Lower leg skin (tissue), 4 donors: ENCODE measurements at regions not wholly inside any gene's neighbourhood (a gene's known extent, or its start where the extent isn't known, plus 50 kb on each side); places are given as distances from the start of the nearest gene placed in this dataset.
"Not testable (repeated sequence)": the region's sequence is repeated elsewhere in the genome, so short reads cannot be mapped to it uniquely, and the experiment has no call there.

Experiments used
- DNase-seq, 2 donors: peaks; one replicate each; pipeline ENCODE4 v3.0.0-alpha.2; 2019; ENCODE audit warnings: low spot score in 2 of 2
- H3K4me3 ChIP-seq: fragments of 200-600 bp; sonication (generic); 2 replicates; pipeline ENCODE4 v1.5.1; 2017; ENCODE audit warnings: mild to moderate bottlenecking, low read depth; ENCODE audit not compliant: poor library complexity, severe bottlenecking
- POLR2A ChIP-seq, 2 donors: fragments of 450-650 bp; IDR thresholded peaks; one replicate each; pipeline ENCODE4 v1.6.1; 2016 to 2017; ENCODE audit warnings: antibody characterized with exemption in 2 of 2, mild to moderate bottlenecking in 1 of 2, moderate library complexity in 1 of 2
- WGBS, 2 donors: methylation state at CpG; one replicate each; pipeline ENCODE4 v1.1.5; 2018; 5-methylcytosine and 5-hydroxymethylcytosine counted together
- intact Hi-C: fragments of 100-400 bp; cut with DNase I; formaldehyde crosslinking; loops from one replicate; pipeline ENCODE4 v1.15.0; 2023; ENCODE audit warnings: low total_unique reads
- TF ChIP-seq, protein P1 (sequence below), 3 donors: fragments of 450-650 bp; IDR thresholded peaks; one replicate each; pipeline ENCODE4 v1.5.1; 2016; ENCODE audit warnings: antibody characterized with exemption in 3 of 3, mild to moderate bottlenecking in 3 of 3, moderate library complexity in 2 of 3

DNA sequence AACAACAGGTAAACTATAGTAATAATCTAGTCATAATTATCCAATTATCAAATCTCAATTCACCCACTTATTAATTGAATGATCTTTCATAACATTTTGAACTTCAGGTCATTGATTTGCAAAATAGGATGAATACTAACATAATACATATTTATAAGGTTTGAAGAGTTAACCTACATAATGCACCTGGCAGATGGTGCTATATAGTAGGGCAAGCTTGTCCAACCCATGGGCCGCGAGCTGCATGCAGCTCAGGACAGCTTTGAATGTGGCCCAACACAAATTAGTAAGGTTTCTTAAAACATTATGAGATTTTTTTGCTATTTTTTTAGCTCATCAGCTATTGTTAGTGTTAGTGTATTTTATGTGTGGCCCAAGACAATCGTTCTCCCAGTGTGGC lies 815.8 kb upstream of the ID2 start:
- no peak for TF ChIP-seq POLR2A (IDR thresholded peaks at IDR 0.05)
- TF ChIP-seq, protein P1, sequence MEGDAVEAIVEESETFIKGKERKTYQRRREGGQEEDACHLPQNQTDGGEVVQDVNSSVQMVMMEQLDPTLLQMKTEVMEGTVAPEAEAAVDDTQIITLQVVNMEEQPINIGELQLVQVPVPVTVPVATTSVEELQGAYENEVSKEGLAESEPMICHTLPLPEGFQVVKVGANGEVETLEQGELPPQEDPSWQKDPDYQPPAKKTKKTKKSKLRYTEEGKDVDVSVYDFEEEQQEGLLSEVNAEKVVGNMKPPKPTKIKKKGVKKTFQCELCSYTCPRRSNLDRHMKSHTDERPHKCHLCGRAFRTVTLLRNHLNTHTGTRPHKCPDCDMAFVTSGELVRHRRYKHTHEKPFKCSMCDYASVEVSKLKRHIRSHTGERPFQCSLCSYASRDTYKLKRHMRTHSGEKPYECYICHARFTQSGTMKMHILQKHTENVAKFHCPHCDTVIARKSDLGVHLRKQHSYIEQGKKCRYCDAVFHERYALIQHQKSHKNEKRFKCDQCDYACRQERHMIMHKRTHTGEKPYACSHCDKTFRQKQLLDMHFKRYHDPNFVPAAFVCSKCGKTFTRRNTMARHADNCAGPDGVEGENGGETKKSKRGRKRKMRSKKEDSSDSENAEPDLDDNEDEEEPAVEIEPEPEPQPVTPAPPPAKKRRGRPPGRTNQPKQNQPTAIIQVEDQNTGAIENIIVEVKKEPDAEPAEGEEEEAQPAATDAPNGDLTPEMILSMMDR (IDR thresholded peaks at IDR 0.05): no peak
- intact Hi-C loops: no loop called here
- 92 to 96% methylated on average over 3 of the region's 3 CpGs for WGBS, 2 donors
- H3K4me3 ChIP-seq: no peak overlapping the region
- DNase-seq: no peak

- WGBS, 2 donors: 79 to 85% methylated on average over 2 of the region's 2 CpGs
These were observed 815.0 kb upstream of the ID2 start for GRCh38 chr2:7866825-7867224.

GRCh38 chr2:7867867-7868266 lies 814.0 kb upstream of the ID2 start:
- no peak for TF ChIP-seq POLR2A (IDR thresholded peaks at IDR 0.05)
- TF ChIP-seq, protein P1 (IDR thresholded peaks at IDR 0.05): no peak
- intact Hi-C loops: no loop called here
- no peak overlapping the region for H3K4me3 ChIP-seq
- no peak for DNase-seq
- WGBS, 2 donors: 66 to 68% methylated on average over 2 of the region's 2 CpGs

More at GRCh38 chr2:7866825-7867224, 815.0 kb upstream of the ID2 start:
- DNase-seq: no peak
- H3K4me3 ChIP-seq: no peak overlapping the region
- TF ChIP-seq, protein P1 (IDR thresholded peaks at IDR 0.05): no peak
- TF ChIP-seq POLR2A (IDR thresholded peaks at IDR 0.05): no peak
- intact Hi-C loops: no loop called here

GRCh38 chr2:7868836-7869235 lies 813.0 kb upstream of the ID2 start:
- WGBS, 2 donors: 75 to 85% methylated on average over 6 of the region's 6 CpGs
- H3K4me3 ChIP-seq: no peak overlapping the region
- intact Hi-C loops: no loop called here
- DNase-seq: no peak
- no peak for TF ChIP-seq POLR2A (IDR thresholded peaks at IDR 0.05)
- TF ChIP-seq, protein P1 (IDR thresholded peaks at IDR 0.05): no peak

DNA sequence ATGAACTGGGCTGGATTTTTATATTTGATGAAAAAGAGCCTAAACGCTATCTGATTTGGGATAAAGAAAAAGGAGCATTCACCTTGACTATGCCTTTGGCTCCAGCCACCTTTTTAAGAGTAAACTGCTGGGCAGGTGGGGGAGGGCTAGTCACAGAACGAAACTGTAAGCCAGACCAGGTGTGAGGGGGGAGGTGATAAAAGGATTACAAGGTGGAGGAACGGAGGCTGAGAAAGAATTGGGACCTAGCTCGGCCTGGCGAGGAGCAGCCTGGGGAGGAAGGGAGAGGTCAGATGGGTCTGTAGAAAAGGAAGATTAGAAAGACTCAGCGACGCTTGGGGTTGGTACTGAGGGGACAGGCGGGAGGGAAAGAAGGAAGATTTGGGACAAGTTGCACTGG lies 805.4 kb upstream of the ID2 start:
- WGBS, 2 donors: 89 to 91% methylated on average over 8 of the region's 8 CpGs
- H3K4me3 ChIP-seq, DNase-seq, intact Hi-C loops: not testable (repeated sequence)

DNA sequence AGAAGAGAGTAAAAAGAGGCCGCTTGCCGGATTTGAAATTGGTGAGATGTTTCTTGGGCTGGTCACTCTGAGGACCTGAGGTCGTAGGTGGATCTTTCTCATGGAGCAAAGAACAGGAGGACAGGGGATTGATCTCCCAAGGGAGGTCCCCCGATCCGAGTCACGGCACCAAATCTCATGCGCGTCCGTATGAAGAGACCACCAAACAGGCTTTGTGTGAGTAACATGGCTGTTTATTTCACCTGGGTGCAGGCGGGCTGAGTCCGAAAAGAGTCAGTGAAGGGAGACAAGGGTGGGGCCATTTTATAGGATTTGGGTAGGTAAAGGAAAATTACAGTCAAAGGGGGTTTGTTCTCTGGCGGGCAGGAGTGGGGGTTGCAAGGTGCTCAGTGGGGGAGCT lies 803.6 kb upstream of the ID2 start:
- 90 to 96% methylated on average over 10 to 12 of the region's 12 CpGs for WGBS, 2 donors
- DNase-seq, H3K4me3 ChIP-seq, intact Hi-C loops: not testable (repeated sequence)

GRCh38 chr2:7878786-7879482 lies 802.9 kb upstream of the ID2 start:
- 75 to 77% methylated on average over 11 to 12 of the region's 12 CpGs for WGBS, 2 donors
- no peak for DNase-seq
- intact Hi-C loops: no loop called here
- H3K4me3 ChIP-seq: no peak overlapping the region
- TF ChIP-seq, protein P1 (IDR thresholded peaks at IDR 0.05): no peak
- no peak for TF ChIP-seq POLR2A (IDR thresholded peaks at IDR 0.05)
